ENCODE measurements at regions not wholly inside any gene's neighbourhood (a gene's known extent, or its start where the extent isn't known, plus 50 kb on each side); places are given as distances from the start of the nearest gene placed in this dataset.

GRCh38 chr20:12874933-12875332, 133.8 kb upstream of the SPTLC3 start:
- no peak for TF ChIP-seq CTCF (IDR thresholded peaks at IDR 0.05 in 2 of 3, conservative IDR thresholded peaks at IDR 0.05 in 1 of 3; ENCODE audit: insufficient read depth in 2 of 3, low read depth in 1 of 3, low read length in 3 of 3)
- TF ChIP-seq NUFIP1 (IDR thresholded peaks at IDR 0.05; ENCODE audit: partially characterized antibody), result no peak
